GM18499 (cell line): ENCODE measurements at regions not wholly inside any gene's neighbourhood (a gene's known extent, or its start where the extent isn't known, plus 50 kb on each side); places are given as distances from the start of the nearest gene placed in this dataset.
"Not testable (repeated sequence)": the region's sequence is repeated elsewhere in the genome, so short reads cannot be mapped to it uniquely, and the experiment has no call there.

Experiments
- ATAC-seq: cut with Tn5 transposase; IDR thresholded peaks from one replicate; pipeline ENCODE4 v1.9.1; 2021; ENCODE audit warnings: moderate number of reproducible peaks; ENCODE audit not compliant: insufficient read depth, unreplicated experiment

DNA sequence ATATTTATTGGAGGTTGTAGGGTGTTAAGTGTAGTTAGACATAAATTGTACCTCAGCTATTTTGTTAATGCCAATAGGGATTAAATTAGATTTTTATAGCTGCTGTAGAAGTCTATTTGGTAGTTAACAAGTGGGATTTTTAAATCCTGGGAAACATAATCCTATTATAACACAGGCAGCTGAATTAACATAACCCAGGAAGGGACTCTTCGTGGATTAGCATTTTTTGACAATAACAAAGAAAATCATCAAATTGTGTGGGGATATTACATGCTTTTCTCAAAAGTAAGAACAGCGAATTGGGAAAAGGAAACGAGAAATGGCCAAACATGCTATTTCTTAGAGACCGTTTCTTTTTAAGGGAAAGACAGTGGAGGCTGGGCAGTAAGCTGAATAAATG, 172.8 kb downstream of the ZIC5 start:
- no peak for ATAC-seq

DNA sequence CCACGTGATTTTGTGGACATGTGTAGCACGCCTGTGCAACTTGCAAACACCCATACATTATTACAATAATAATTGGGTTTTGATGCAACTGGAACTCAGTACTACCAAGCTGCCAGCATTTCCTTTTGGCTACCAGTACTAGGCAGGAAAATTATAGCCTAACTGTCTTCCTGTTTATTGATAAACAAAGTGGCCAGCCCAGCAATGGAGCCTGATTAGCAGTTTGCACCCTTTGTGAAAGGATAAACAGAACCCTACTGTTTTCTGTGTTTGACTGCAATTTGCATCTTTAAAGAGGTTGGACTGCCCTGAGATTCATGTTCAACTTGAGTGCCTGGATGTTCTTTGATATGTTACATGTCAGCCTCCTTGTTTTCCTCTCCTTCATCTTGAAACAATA, 173.9 kb downstream of the ZIC5 start:
- ATAC-seq = no peak

DNA sequence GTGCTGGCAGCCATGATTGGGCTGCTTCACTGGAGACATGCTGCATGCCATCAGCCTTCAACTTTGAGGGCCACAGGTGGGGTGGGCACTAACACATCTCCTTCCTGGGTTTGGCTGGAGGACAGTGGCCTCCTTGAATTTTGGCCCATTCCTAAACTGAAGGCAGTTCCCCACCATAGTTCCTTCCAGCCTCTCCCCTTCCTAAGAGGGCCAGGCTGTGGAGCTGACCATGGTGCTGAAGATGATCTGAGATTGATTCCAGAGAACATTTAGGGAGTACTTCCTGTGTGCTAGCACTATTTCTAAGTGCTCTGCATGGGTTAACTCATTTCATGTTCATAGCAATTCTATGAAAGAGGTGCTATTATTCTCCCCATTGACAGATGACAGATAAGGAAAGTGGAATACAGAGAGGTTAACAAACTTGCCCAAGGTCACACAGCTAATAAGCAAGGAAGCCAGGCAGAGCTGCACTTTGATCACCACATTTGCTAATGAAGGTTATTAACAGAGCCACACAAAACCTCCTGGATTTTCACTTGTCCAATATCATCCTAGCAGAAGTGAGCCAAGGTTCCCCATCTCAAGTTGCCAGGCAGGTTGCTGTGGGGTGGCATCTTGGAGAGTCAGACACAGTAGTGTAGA, 175.3 kb downstream of the ZIC5 start:
- ATAC-seq = no peak

DNA sequence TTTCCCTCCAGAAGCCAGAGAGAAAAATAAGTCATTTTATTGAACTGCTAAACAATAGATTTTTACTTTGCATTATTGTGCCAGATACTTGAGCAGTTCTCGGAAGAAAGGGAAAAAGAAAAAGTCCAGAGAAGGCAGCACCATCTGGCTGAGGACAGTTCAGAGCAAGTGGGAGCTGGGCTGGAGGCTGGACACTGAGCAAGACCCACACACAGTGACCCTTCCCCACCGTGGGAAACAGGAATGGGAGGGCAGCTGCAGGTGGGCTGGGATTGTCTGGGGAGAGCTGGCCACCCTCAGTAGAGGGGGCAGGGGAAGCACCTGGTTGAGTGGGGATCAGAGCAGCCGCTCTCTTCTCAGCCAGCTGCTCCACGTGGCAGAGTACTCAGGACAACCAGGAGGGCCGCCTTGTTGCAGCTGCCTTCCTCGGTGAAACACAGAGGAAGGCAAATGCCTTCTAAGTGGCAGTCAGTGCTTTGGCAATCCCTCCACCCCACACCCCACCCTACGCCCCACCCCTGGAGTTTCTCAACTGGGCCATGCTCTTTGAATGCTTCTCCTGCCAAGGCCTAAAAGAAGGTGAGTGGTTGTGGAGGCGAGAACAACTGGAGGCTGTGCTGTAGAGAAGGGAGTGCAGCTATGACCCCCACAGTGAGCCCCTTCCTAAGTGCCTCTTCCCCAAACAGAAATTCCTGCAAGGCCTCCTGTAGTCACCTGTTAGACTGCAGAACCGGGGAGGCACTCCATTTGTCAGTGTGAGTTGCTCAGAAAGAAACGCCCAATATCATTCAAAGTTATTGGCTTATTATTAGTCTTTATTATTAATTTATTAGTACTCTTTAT, 179.3 kb downstream of the ZIC5 start:
- no peak for ATAC-seq

DNA sequence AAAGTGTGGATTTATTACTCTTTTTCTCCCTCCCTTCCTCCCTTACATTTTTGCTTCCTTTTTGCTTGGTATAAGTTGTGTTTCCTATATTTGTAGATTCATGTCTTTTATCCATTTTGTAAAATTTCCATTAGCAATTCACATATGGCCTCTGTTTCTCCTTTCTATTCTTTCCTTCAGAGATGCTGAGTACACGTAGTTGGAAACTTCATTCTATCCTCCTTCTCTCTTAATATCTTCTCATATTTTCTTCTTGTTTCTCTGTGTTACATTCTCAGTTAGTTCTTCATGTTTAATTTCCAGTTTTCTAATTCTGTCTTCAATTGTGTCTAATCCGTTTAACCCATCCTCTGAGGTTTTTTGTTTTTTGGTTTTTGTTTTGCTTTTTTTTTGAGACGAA, 188.9 kb downstream of the ZIC5 start:
- no peak for ATAC-seq

DNA sequence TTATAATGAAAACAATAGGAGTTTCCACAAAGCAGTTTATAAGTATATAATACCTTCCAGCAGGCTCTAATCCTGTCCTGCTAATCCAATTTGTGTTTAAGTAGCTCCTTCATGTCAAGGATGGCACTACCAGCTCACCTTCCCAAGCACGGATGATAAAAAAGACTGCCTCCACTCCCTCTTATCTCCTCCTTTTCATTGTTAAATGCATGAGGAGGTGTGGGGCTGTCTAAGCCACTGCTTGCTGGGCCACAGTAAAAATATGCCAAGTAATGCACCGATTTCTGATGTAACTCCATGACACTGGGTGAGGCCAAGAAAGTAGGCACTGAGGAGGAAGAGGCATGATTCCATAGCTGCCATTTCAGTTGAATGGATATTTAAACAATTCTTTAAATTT, 193.1 kb downstream of the ZIC5 start:
- ATAC-seq = no peak

DNA sequence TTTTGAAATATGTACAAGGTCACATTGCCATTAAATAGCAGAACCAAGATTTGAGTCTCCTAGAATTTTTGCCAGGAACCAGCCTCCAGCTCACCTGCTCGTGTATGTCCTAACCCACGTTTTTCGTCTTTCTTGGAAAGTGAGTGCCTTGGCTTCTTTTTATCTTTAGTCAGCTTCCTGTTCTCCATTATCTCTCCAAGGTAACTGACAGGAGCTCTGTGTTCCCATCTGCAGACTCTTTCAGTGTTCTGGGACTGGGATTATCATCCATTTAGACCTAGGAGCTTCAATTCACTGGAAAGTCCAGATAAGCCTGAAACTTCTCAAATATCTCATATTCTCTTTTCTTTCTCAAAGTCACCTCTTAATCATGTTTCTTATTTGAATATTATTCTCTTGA, 193.7 kb downstream of the ZIC5 start:
- no peak for ATAC-seq

DNA sequence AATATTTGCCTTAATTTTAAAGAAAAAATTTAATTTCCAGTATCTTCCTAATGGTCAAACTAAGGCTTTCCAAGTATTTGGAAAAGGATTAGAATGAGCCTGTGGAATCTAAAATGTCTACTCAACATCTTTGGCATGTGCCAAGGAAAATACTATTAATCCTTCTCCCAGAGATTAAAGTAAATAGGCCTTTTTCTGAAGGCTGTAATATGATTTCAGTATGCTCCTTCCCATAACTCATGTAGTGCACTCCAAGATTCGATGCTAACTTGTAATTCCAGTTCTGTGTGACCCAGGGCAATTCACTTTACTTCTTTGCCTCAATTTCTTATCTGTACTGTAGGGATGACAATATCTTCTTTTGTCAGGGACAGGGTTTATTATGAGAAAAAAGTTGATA, 196.9 kb downstream of the ZIC5 start:
- ATAC-seq = no peak

DNA sequence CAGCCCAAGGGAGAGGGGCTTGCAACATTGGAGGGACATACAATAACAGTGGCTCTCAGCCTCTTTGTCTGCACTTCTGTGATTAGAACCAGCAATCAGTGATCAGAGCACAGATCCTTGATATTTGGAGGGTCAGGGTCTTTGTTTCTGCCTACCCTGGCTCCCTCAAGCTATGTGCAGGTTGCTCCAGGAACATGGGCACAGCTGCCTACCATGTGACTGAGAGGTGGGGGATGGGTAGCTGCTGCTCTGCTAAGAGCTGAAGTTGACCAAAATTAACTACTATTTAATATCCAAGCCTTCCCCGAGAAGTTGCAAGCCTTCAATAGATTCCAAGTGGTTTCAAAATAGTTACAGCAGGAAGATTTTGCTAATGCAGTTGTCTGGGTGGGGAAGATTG, 202.6 kb downstream of the ZIC5 start:
- no peak for ATAC-seq

DNA sequence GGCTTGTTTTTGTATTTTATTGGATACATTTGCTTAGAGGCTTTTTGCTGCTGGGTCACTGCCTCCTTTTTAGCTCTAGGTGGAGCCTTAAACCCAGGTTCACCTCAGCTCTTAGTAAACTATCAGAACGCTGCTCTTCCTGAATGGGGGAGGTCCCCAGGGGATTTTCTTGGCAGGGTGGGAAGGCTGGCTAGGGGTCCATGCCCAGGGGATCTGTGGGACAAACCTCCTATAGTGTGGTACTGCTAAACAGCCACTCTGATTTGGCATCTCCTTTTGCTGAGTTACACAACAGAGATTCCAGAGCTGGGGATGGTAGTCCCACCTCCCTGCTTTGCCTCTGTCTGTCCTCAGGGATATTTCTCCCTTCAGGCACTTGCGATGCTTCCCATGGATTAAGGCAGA, 204.9 kb downstream of the ZIC5 start:
- ATAC-seq = no peak

DNA sequence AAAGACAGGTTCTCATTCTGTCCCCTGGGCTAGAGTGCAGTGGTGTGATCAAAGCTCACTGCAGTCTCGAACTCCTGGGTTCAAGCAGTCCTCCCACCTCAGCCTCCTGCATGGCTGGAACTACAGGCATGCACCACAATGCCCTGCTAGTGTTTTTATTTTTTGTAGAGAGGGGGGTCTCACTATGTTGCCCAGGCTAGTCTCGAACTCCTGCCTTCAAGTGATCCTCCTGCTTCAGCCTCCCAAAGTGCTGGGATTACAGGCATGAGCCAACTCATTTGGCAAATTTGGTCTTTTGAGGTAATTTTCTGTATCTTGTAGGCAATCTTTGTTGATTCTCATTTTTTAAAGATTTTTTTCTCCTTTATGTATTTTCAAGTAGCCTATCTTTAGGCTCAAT, 205.7 kb downstream of the ZIC5 start:
- ATAC-seq = no peak

DNA sequence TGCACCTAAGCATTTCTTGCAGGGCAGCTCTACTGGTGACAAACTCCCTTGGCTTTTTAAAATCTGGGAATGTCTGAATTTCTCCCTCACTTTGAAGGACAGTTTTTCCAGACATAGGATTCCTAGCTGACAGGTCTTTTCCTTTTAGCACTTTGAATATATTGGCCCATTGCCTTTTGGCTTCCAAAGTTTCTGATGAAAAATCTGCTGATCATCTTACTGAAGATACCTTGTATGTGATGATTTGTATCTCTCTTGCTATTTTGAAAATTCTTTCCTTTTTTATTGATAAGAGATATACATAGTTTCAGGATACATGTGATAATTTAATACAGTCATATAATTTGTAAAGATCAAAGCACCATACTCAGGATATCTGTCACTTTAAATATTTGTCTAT, 211.1 kb downstream of the ZIC5 start:
- no peak for ATAC-seq

DNA sequence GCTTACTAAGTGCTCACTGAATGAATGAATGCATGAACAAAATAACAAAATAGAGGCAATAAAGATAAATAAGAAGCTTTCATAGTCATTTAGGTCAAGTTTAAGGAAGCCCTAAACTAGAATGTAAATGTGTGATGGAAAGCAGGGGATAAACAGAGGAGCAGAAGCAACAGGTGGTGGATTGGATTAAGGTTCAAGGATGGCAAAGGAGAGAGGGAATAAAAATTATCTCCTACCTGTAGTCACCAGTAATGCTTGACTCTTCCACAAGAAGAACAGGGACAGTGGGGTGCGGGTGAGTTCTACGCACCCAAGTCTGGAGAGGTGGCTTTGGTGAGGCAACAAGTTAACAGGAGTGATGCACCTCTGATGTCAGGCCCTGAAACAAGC, 212.4 kb downstream of the ZIC5 start:
- no peak for ATAC-seq

DNA sequence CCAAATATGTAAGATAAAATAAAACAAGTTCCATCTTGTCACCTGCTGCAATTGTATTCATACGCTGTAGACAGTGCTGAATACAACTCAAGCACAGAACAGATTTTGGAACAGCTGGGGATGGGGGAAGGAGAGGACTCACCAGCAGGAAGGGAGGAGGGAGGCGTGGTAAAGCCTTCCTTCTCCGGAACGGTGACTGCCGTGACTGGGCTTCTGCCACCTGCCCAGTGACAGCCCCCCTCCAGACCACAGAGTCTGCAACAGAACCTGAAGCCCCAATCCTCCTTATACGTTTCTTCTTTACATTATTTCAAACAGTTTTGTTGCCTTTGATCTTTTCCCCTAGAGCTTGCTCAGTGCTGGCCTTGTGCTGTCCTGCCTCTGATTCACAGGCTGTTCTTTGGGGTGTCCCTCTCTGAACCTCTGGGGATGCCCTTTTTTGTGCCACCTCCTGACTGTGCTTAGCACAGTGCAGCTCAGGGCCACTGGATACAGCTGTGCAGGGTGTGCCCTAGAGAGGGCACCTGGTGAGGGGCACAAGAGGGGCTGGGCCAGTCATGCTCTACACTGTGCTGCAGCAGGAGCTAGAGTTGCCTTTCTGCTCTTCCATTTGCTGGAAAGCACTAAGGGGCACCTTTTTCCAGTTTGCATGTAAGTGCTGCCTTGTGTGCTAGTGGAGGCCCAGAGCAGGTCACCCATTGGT, 213.0 kb downstream of the ZIC5 start:
- no peak for ATAC-seq

DNA sequence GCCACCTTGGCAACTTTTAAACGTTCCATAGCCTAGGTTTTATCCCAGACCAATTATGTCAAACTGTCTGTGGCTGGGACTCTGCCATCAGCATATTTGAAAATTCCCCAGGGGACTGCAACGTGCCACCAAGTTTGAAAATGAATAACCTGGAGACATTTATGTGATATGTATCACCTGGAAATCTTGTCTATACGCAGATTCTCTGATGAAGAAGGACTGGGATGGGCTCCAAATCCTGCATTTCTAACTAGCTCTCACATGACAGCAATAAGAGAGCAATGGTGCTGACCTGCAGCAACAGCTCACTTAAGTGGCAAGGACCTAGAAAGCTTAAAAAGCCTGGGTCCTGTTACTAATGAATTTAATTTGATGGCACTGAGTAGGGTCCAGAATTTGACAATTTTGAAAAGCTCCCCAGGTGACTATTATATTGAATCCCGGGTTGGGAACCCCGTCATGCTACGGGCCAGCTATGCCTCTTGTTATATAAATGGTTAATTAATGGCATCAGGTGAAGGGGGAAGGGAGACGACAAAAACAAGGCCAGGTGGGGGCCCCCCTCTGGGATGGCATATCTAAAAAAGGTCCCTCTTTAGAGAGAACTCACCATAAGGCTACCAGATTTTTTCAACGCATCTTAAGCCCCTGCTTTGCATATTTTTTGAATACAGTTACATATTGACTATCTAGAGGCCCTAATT, 213.7 kb downstream of the ZIC5 start:
- ATAC-seq = no peak

DNA sequence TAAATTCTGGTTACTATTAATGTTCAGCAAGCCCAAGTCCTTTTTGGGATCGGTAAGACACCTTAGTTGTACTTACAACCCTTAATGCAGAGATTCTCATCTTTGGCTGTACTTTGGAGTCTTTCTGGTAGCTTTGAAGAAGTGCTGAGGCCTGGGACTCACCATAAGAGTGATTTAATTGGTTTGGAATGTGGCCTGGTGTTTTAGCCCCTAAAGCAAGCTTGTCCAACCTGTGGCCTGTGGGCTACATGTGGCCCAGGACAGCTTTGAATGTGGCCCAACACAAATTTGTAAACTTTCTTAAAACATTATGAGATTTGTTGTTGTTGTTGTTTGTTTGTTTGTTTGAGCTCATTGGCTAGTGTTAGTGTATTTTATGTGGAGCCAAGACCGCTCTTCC, 215.3 kb downstream of the ZIC5 start:
- ATAC-seq = no peak

DNA sequence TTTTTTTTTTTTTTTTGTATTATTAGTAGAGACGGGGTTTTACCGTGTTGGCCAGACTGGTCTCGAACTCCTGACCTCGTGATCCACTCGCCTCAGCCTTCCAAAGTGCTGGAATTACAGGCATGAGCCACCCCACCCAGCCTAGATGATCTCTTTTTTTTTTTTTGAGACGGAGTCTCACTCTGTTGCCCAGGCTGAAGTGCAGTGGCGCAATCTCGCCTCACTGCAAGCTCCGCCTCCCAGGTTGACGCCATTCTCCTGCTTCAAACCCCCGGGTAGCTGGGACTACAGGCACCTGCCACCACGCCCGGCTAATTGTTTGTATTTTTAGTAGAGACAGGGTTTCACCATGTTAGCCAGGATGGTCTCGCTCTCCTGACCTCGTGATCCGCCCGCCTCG, 216.8 kb downstream of the ZIC5 start:
- ATAC-seq = not testable (repeated sequence)

DNA sequence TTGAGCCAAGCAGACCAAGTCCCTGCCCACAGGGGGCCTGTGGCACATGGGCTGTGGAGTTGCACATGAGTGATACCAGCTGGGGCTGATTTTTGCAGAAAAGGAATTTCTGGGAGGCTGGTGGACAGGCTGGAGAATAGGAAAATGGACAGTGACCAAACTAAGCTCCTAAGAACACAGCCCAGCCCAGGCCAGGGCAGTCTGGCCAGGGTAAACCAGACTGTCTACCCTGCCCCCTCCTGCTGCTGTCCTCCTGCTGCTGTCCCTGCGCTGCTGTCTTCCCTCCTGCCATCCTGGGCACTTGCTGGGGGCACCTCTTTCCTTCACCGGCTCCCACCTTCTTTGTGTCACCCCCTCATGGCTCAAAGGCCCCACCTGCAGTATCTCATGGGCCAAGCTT, 219.2 kb downstream of the ZIC5 start:
- ATAC-seq = no peak

DNA sequence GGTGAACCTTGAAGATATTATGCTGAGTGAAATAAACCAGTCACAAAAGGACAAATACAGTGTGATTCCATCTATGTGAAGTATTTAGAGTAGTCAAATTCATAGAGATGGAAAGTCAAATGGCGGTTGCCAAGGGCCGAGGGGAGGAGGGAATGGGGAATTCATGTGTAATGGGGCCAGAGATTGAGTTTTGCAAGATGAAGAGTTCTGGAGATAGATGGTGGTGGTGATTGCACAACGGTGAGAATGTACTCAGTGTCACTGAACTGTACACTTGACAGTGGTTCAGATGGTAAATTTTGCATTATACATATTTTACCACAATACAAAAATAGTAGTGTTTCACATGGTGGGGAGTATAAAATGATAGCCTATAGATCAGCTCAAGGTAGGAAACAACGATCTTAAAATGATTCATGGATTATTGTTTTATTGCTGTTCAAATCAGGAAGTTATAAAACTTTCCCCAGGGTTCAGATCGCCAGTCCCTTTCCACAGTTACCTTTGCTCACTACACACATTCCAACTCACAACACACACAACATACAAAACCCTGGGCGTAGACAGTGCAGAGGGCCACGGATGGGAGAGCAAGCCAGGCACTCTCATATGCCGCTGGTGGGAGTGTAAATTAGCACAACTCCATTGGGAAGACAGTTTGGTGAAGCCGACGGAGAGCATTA, 219.9 kb downstream of the ZIC5 start:
- no peak for ATAC-seq

DNA sequence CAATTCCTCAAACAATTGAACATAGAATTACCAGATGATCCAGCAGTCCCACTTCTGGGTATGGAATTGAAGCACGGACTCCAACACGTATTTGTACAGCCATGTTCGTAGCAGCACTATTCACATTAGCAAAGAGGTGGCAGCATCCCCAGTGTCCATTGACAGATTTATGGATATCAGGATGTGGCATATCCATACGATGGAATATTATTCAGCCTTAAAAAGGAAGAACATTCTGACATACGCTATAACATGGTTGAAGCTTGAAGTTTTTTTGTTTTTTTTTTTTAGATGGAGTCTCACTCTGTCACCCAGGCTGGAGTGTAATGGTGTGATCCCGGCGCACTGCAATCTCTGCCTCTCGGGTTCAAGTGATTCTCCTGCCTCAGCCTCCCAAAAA, 220.6 kb downstream of the ZIC5 start:
- no peak for ATAC-seq
